GM21737 (cell line): ENCODE measurements at regions not wholly inside any gene's neighbourhood (a gene's known extent, or its start where the extent isn't known, plus 50 kb on each side); places are given as distances from the start of the nearest gene placed in this dataset.

Experiments
- ATAC-seq: cut with Tn5 transposase; IDR thresholded peaks from one replicate; pipeline ENCODE4 v1.9.1; 2021; ENCODE audit warnings: mild to moderate bottlenecking, moderate library complexity; ENCODE audit not compliant: unreplicated experiment

DNA sequence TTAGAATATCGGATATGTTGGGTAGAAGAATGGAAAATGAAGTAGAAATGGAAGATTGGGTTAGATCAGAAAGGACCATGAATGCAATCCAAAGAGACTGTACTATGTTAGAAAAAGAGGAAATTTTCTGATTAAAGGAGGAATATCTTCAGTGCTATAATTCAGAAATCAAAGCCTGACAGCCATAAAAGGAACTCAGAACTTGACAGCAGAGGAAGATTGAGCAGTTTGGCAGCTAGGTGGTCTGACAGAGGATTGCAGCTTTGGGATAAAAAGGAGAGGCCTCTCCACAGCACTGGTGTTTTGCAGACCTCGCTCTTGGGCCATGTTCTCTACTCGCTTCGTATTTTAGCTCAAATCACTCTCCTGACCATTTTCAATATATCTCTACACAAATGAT is 354.8 kb upstream of the SOX5 start:
- ATAC-seq = no peak

- no peak for ATAC-seq
Observed at GRCh38 chr12:24302708-24303107, 353.2 kb upstream of the SOX5 start.

- ATAC-seq = no peak
Observed at GRCh38 chr12:24297516-24297915, 348.0 kb upstream of the SOX5 start.

DNA sequence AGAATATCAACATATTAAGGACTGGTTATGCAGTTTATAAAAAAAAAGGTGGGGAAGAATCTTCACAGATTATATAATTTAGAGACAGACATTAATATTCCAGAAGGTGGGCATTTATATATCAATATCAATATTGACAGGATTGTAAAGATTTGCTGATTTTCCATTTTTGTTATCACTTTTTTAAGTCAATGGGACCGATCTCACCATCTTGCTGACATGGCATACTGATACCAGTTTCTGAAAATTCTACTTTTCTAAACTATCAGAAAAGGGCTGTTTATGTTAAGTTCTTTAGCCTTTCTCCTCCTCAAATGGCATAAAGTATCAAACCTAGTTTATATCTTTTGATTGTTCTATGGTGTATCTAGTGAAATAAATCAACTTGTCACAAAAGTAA is 344.1 kb upstream of the SOX5 start:
- ATAC-seq = no peak

DNA sequence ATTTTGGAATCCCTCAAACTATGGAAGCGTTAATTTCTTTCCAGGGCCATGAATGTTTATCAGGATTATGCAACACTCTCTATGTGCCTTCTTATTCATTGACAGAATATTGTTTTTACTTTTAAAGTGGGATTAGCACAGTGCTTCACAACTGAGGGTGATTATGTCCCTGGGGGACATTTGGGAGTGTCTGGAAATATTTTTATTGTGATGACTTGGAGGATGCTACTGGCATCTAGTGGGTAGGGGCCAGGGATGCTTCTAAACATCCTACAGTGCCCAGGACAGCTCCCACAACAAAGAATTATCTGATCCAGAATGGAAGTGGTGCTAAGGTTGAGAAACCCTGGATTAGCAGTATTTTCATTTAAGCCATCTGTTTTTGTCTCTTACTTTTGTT is 338.5 kb upstream of the SOX5 start:
- ATAC-seq = no peak

- ATAC-seq = no peak
Observed at GRCh38 chr12:24285448-24285847, 336.0 kb upstream of the SOX5 start.

- ATAC-seq = no peak
Observed at GRCh38 chr12:24281341-24281740, 331.9 kb upstream of the SOX5 start.

DNA sequence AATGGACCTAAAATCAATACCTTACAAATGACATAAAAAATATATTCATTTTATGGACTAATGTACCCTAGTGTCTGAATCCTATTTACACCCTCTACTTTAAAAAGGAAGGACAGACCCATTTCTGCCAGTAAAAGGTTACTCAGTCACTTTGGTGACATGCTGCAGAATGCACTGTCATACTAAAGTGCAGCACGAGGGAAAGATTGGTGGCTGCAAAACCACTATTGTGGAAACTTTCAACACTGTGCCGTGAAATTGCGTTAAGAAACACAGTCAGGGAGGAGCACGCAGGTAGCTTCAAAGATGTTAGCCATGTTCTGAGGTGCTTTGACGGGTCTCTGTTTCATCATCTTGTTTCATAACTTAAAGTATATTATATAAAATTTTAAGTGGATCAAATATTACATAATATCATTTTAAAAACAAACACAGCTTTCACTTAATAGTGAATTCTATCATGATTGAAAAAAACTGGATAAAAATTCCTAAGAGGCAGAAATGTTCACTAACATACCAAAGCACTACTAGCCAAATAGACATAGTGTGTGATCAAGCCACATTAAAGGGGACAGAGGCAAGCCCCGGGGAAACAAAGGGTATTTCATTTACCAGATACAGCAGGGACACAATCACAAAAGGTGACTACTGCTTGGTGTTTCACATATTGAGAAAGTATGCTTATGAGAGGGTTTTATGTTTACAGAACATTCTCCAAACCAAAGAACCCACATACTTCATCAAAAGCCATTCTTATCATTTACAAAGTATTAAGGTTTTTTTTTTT is 330.8 kb upstream of the SOX5 start:
- ATAC-seq = no peak

- no peak for ATAC-seq
Observed at GRCh38 chr12:24278832-24279231, 329.4 kb upstream of the SOX5 start.

GRCh38 chr12:24270965-24271364 is 321.5 kb upstream of the SOX5 start:
- ATAC-seq = no peak

- ATAC-seq = no peak
Observed at GRCh38 chr12:24270464-24270863, 321.0 kb upstream of the SOX5 start.

DNA sequence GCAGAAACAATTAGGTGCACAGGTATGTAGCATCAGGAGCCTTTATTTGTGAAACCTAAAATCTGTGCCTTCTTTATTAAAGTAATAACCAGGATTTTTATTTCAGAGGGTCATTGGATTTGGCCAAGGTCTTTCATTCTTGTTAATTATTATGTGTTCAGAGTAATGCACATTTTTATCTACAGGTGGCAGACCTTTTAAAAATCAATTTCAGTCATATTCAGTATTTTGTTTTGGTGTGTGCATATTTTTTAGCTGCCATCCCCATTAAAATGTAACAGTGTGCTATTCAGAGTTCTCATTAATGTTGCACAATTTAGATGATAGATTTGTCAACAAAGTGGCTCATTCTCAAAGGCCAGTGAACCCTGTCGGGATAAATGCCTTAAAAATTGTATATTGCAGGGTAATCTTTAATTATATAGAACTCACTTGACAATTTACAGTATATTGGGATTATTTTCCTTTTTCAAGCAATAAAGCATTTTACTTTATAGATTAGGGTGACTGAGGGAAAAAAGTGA is 319.3 kb upstream of the SOX5 start:
- ATAC-seq = no peak

DNA sequence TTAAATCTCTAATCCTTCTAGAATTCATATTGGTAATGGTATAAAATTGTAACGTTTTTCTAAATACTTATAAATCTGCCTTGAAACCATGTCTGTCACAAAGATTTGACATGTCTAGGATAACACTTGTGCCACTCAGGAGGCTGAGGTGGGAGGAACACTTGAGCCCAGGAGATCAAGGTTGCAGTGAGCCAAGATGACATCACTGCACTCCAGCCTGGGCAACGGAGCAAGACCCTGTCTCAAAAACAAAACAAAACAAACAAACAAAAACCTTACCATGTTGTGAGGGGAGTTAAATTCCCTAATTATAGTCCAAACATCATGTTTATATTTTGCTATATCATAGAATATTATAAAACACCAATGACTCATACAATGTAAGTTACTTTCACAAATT is 317.5 kb upstream of the SOX5 start:
- ATAC-seq = no peak

GRCh38 chr12:24256684-24257083 is 307.2 kb upstream of the SOX5 start:
- no peak for ATAC-seq

- no peak for ATAC-seq
Observed at GRCh38 chr12:24255920-24256665, 306.6 kb upstream of the SOX5 start.

- ATAC-seq = no peak
Observed at GRCh38 chr12:24252602-24253001, 303.1 kb upstream of the SOX5 start.

- no peak for ATAC-seq
Observed at GRCh38 chr12:24246934-24247333, 297.5 kb upstream of the SOX5 start.

DNA sequence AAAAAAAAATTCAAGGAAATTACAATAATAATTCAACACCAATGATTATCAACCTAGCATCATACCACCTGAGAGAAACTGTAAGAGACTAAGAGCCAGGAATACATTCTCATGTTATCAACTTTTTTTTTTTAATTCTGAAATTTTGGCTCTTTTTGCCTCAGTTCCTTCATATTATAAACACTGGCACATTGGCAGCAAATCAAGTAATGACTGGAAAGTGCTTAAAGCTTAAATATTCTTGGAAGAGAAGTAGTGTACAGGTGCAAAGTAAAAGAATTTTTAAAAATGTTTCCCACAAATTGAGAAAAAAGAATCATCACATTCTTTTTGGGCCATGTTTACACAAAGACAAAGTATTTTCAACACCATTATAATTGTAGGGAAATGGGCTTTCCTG is 296.9 kb upstream of the SOX5 start:
- no peak for ATAC-seq

- ATAC-seq = no peak
Observed at GRCh38 chr12:24244801-24245200, 295.3 kb upstream of the SOX5 start.

GRCh38 chr12:24244231-24244630 is 294.8 kb upstream of the SOX5 start:
- no peak for ATAC-seq

DNA sequence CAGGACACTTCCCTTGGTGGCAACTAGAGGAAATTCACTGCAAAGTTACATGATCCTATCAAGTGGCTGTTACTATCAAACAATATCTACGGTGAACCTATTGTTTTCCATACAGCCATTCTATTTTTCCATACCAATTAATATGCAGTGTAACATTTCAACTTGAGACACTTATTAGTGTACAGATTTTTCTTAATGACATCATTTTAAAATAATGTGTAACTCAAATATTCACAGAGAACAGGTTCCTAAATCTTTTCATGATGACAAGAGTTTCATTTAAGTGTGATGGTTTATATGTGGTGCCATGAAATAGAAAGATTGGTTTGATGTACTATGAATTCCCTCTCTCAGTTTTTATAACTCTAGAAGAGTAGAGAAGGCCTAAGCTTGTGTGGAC is 291.2 kb upstream of the SOX5 start:
- no peak for ATAC-seq

DNA sequence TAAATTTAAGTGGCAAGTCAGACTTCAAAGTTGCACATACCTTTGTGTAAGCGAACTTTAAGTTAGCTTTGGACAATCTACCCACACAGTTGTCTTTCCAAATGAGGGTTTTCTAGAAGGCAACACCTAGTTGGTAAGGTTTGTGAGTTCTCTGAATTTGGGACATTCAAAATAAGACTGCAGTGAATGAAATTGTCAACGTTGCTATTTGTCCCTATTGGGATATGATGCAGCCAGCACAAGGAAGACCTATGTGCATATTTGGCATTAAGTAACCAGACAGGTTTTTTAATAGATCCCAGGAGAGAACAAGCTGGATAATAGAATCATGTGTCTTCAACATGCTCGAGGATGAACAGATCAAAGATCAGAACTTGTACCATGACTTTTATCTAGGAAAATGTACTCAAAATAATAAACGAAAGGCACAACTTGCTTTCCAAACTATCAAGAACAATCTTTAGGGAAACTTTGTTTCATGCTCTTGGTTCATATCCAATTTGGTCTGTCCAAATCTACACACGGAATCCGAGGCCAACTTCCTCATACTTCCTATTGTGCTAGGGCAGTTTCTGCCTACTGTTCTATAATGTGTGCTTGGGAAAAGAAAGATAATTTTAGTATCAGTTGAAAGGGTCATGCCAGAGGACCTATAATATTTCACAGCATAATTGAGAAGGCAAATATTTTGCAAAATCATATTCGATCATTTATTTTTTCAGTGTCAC is 284.2 kb upstream of the SOX5 start:
- no peak for ATAC-seq
